Astrocyte (in vitro differentiated cells and primary cell): ENCODE measurements at regions not wholly inside any gene's neighbourhood (a gene's known extent, or its start where the extent isn't known, plus 50 kb on each side); places are given as distances from the start of the nearest gene placed in this dataset.

ENCODE experiments used
- DNase-seq: peaks from one replicate; pipeline ENCODE4 v3.0.0-alpha.2; 2010; ENCODE audit warnings: low read depth
- FAIRE-seq: peaks from 2 replicates; lab custom pipeline; 2011; peaks lifted over from hg19 to GRCh38; lab: Jason Lieb, UNC
- H2AFZ ChIP-seq: 2 replicates; pipeline ENCODE4 v1.6.0; 2012; ENCODE audit warnings: low read depth, low read length, inconsistent platforms
- H3K27ac ChIP-seq: 2 replicates; pipeline ENCODE4 v1.5.1; 2011; ENCODE audit warnings: low read depth, low read length, inconsistent platforms
- H3K27me3 ChIP-seq: 2 replicates; pipeline ENCODE4 v1.6.0; 2011; ENCODE audit warnings: low read length, inconsistent platforms; ENCODE audit not compliant: insufficient read depth
- H3K36me3 ChIP-seq: 2 replicates; pipeline ENCODE4 v1.5.1; 2011; ENCODE audit warnings: low read length, inconsistent platforms; ENCODE audit not compliant: insufficient read depth
- H3K4me1 ChIP-seq: 2 replicates; pipeline ENCODE4 v1.5.1; 2011; ENCODE audit warnings: low read length, inconsistent platforms; ENCODE audit not compliant: insufficient read depth
- H3K4me2 ChIP-seq: 2 replicates; pipeline ENCODE4 v1.6.0; 2012; ENCODE audit warnings: low read length, inconsistent platforms
- H3K4me3 ChIP-seq: 2 replicates; pipeline ENCODE4 v1.5.1; 2011; ENCODE audit warnings: low read depth, mild to moderate bottlenecking, low read length, inconsistent platforms; ENCODE audit not compliant: insufficient read depth
- H3K79me2 ChIP-seq: 2 replicates; pipeline ENCODE4 v1.6.0; 2012; ENCODE audit warnings: mild to moderate bottlenecking, low read length, inconsistent platforms; ENCODE audit not compliant: insufficient read depth
- H3K9ac ChIP-seq: 2 replicates; pipeline ENCODE4 v1.6.0; 2012; ENCODE audit warnings: mild to moderate bottlenecking, low read length, inconsistent platforms
- H3K9me3 ChIP-seq: 2 replicates; pipeline ENCODE4 v1.5.1; 2012; ENCODE audit warnings: low read depth, mild to moderate bottlenecking, low read length, inconsistent platforms; ENCODE audit not compliant: insufficient read depth
- H4K20me1 ChIP-seq: 2 replicates; pipeline ENCODE4 v1.6.0; 2012; ENCODE audit warnings: low read length, inconsistent platforms; ENCODE audit not compliant: insufficient read depth
- H3K27ac Mint-ChIP-seq: one replicate; pipeline ENCODE4 v1.8.0; 2021; ENCODE audit warnings: mild to moderate bottlenecking, mixed read lengths; ENCODE audit not compliant: unreplicated experiment
- H3K27me3 Mint-ChIP-seq: one replicate; pipeline ENCODE4 v1.8.0; 2021; ENCODE audit warnings: low read depth, mixed read lengths; ENCODE audit not compliant: unreplicated experiment
- H3K36me3 Mint-ChIP-seq: one replicate; pipeline ENCODE4 v1.8.0; 2021; ENCODE audit warnings: low read depth, mixed read lengths; ENCODE audit not compliant: unreplicated experiment
- H3K4me1 Mint-ChIP-seq: one replicate; pipeline ENCODE4 v1.8.0; 2021; ENCODE audit warnings: low read depth, mixed read lengths; ENCODE audit not compliant: unreplicated experiment
- H3K4me3 Mint-ChIP-seq: one replicate; pipeline ENCODE4 v1.8.0; 2021; ENCODE audit warnings: mild to moderate bottlenecking, moderate library complexity, mixed read lengths; ENCODE audit not compliant: unreplicated experiment
- H3K9me3 Mint-ChIP-seq: one replicate; pipeline ENCODE4 v1.8.0; 2021; ENCODE audit warnings: mild to moderate bottlenecking, mixed read lengths; ENCODE audit not compliant: unreplicated experiment
- CTCF ChIP-seq: IDR thresholded peaks from 2 replicates; pipeline ENCODE4 v1.5.1; 2011; ENCODE audit warnings: low read depth, mild to moderate bottlenecking, inconsistent platforms, low read length, moderate library complexity; ENCODE audit not compliant: insufficient read depth
- EZH2 ChIP-seq: IDR thresholded peaks from 2 replicates; pipeline ENCODE4 v1.6.1; 2012; ENCODE audit warnings: mild to moderate bottlenecking, low read length, inconsistent platforms; ENCODE audit not compliant: insufficient read depth

GRCh38 chr12:94766397-94766796 is 116.0 kb upstream of the TMCC3 start:
- H3K4me3 Mint-ChIP-seq, result no peak overlapping the region
- Histone ChIP-seq H3K36me3 (no peaks in the 10 kb centered on the region), H2AFZ (no peak overlapping the region), H3K79me2 (no peaks in the 10 kb centered on the region), H3K9ac (no peak overlapping the region), H3K4me1 (peaks cover 10% of the 10 kb centered on the region), H3K4me3 (no peak overlapping the region), H3K27me3 (peaks cover 31% of the 10 kb centered on the region), H3K27ac (no peak overlapping the region), H4K20me1 (no peaks in the 10 kb centered on the region), H3K4me2 (no peak overlapping the region), H3K9me3 (no peaks in the 10 kb centered on the region)
- peaks cover 2% of the 10 kb centered on the region for H3K27me3 Mint-ChIP-seq
- DNase-seq, result no peak
- no peaks in the 10 kb centered on the region for H3K9me3 Mint-ChIP-seq
- peaks cover 8% of the 10 kb centered on the region for H3K4me1 Mint-ChIP-seq
- TF ChIP-seq EZH2 (no peak), CTCF (no peak)
- FAIRE-seq, result no peak
- no peak overlapping the region for H3K27ac Mint-ChIP-seq
- H3K36me3 Mint-ChIP-seq, result no peaks in the 10 kb centered on the region

GRCh38 chr12:94763462-94763861 is 113.1 kb upstream of the TMCC3 start:
- FAIRE-seq (no peak), DNase-seq (no peak)
- no peak overlapping the region for H3K4me2 ChIP-seq
- peaks cover 3% of the 10 kb centered on the region for H3K27me3 ChIP-seq
- Mint-ChIP-seq H3K27me3 (peaks cover 2% of the 10 kb centered on the region), H3K4me3 (no peak overlapping the region), H3K4me1 (peaks cover 10% of the 10 kb centered on the region), H3K27ac (no peak overlapping the region), H3K9me3 (no peaks in the 10 kb centered on the region), H3K36me3 (no peaks in the 10 kb centered on the region)
- no peak overlapping the region for H3K27ac ChIP-seq
- H2AFZ ChIP-seq, result no peak overlapping the region
- H3K79me2 ChIP-seq, result no peaks in the 10 kb centered on the region
- no peaks in the 10 kb centered on the region for H3K9me3 ChIP-seq
- H3K4me3 ChIP-seq, result no peak overlapping the region
- H3K4me1 ChIP-seq, result peaks cover 12% of the 10 kb centered on the region
- H3K9ac ChIP-seq, result no peak overlapping the region
- TF ChIP-seq CTCF (no peak), EZH2 (no peak)
- no peaks in the 10 kb centered on the region for H3K36me3 ChIP-seq
- H4K20me1 ChIP-seq, result no peaks in the 10 kb centered on the region

GRCh38 chr12:94762943-94763342 is 112.6 kb upstream of the TMCC3 start:
- Mint-ChIP-seq H3K4me3 (no peak overlapping the region), H3K9me3 (no peaks in the 10 kb centered on the region), H3K27me3 (peaks cover 2% of the 10 kb centered on the region), H3K27ac (peak overlapping the region; percentile 10), H3K36me3 (no peaks in the 10 kb centered on the region), H3K4me1 (peaks cover 8% of the 10 kb centered on the region)
- TF ChIP-seq CTCF, result no peak
- TF ChIP-seq EZH2, result no peak
- H4K20me1 ChIP-seq, result no peaks in the 10 kb centered on the region
- H2AFZ ChIP-seq, result no peak overlapping the region
- H3K9me3 ChIP-seq, result no peaks in the 10 kb centered on the region
- H3K79me2 ChIP-seq, result no peaks in the 10 kb centered on the region
- peaks cover 3% of the 10 kb centered on the region for H3K27me3 ChIP-seq
- H3K36me3 ChIP-seq, result no peaks in the 10 kb centered on the region
- H3K4me2 ChIP-seq, result no peak overlapping the region
- no peak for DNase-seq
- no peak for FAIRE-seq
- H3K9ac ChIP-seq, result no peak overlapping the region
- H3K27ac ChIP-seq, result no peak overlapping the region
- H3K4me1 ChIP-seq, result peaks cover 10% of the 10 kb centered on the region
- H3K4me3 ChIP-seq, result no peak overlapping the region
